ENCODE measurements at regions not wholly inside any gene's neighbourhood (a gene's known extent, or its start where the extent isn't known, plus 50 kb on each side); places are given as distances from the start of the nearest gene placed in this dataset.

- H3K27me3 ChIP-seq, result no peaks in the 10 kb centered on the region
- H3K36me3 ChIP-seq (ENCODE audit: low read depth, missing control alignments), result no peaks in the 10 kb centered on the region
- no peak overlapping the region for H3K4me3 ChIP-seq
- H3K27ac ChIP-seq, result no peak overlapping the region
- TF ChIP-seq, protein P1, sequence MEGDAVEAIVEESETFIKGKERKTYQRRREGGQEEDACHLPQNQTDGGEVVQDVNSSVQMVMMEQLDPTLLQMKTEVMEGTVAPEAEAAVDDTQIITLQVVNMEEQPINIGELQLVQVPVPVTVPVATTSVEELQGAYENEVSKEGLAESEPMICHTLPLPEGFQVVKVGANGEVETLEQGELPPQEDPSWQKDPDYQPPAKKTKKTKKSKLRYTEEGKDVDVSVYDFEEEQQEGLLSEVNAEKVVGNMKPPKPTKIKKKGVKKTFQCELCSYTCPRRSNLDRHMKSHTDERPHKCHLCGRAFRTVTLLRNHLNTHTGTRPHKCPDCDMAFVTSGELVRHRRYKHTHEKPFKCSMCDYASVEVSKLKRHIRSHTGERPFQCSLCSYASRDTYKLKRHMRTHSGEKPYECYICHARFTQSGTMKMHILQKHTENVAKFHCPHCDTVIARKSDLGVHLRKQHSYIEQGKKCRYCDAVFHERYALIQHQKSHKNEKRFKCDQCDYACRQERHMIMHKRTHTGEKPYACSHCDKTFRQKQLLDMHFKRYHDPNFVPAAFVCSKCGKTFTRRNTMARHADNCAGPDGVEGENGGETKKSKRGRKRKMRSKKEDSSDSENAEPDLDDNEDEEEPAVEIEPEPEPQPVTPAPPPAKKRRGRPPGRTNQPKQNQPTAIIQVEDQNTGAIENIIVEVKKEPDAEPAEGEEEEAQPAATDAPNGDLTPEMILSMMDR (IDR thresholded peaks at IDR 0.05), result no peak
- no peak for TF ChIP-seq POLR2A (IDR thresholded peaks at IDR 0.05)
- no peak for DNase-seq
- H3K9me3 ChIP-seq, result no peaks in the 10 kb centered on the region
- no peaks in the 10 kb centered on the region for H3K4me1 ChIP-seq
- intact Hi-C loops (cut with DNase I; ENCODE audit: low total_unique reads), result no loop called here
- 71 to 78% methylated on average over 2 of the region's 2 CpGs for WGBS, 2 donors
These were observed 97.7 kb upstream of the TOP3B start for GRCh38 chr22:22080270-22080669.

GRCh38 chr22:22079404-22080148, 97.0 kb upstream of the TOP3B start:
- WGBS, 2 donors, result 79 to 87% methylated on average over 6 of the region's 6 CpGs
- Histone ChIP-seq H3K27me3 (no peaks in the 10 kb centered on the region), H3K9me3 (no peaks in the 10 kb centered on the region), H3K36me3 (ENCODE audit: low read depth, missing control alignments) (no peaks in the 10 kb centered on the region), H3K27ac (no peak overlapping the region), H3K4me1 (no peaks in the 10 kb centered on the region), H3K4me3 (no peak overlapping the region)
- no peak for TF ChIP-seq POLR2A (IDR thresholded peaks at IDR 0.05)
- TF ChIP-seq, protein P1 (IDR thresholded peaks at IDR 0.05), result no peak
- DNase-seq, result no peak
- intact Hi-C loops (cut with DNase I; ENCODE audit: low total_unique reads), result no loop called here

GRCh38 chr22:22078329-22078728, 95.7 kb upstream of the TOP3B start:
- no peak for DNase-seq
- TF ChIP-seq, protein P1 (IDR thresholded peaks at IDR 0.05), result no peak
- no peak for TF ChIP-seq POLR2A (IDR thresholded peaks at IDR 0.05)
- Histone ChIP-seq H3K4me1 (no peaks in the 10 kb centered on the region), H3K9me3 (no peaks in the 10 kb centered on the region), H3K27ac (no peak overlapping the region), H3K27me3 (no peaks in the 10 kb centered on the region), H3K36me3 (ENCODE audit: low read depth, missing control alignments) (no peaks in the 10 kb centered on the region), H3K4me3 (no peak overlapping the region)
- intact Hi-C loops (cut with DNase I; ENCODE audit: low total_unique reads), result no loop called here
- 44 to 96% methylated on average over 1 of the region's 1 CpG for WGBS, 2 donors

DNA sequence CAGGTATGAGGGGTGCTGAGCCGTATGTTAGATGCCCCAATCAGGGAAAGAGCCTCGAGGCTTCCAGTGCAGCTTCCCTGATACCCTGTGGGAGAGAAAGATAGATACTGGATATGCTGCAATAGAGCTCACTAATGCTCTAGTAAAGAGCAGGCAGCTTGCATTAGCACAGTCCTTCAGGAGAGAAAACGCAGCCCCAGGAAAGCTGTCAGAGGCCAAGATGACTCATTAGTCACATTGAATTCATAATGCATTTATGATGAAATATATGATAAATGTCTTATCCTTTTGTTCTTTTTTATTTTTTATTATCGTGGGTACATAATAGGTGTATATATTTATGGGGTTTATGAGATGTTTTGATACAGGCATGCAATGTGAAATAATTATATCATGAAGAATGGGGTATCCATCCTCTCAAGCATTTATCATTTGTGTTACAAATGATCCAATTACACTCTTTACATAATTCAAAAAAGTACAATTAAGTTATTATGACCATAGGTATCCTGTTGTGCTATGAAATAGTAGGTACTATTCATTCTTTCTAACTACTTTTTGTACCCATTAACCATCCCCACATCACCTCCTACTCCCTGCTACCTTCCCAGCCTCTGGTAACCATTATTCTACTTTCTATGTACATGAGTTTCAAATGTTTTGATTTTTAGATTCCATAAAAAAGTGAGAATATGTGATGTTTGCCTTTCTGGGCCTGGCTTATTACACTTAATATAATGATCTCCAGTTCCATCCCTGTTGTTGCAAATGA, 94.5 kb upstream of the TOP3B start:
- H3K9me3 ChIP-seq, result no peaks in the 10 kb centered on the region
- H3K4me3 ChIP-seq, result no peak overlapping the region
- H3K4me1 ChIP-seq, result no peaks in the 10 kb centered on the region
- H3K36me3 ChIP-seq (ENCODE audit: low read depth, missing control alignments), result no peaks in the 10 kb centered on the region
- DNase-seq, result no peak
- TF ChIP-seq, protein P1 (IDR thresholded peaks at IDR 0.05), result no peak
- no peak for TF ChIP-seq POLR2A (IDR thresholded peaks at IDR 0.05)
- H3K27me3 ChIP-seq, result no peaks in the 10 kb centered on the region
- WGBS, 2 donors, result 71 to 77% methylated on average over 4 of the region's 4 CpGs
- intact Hi-C loops (cut with DNase I; ENCODE audit: low total_unique reads), result no loop called here
- no peak overlapping the region for H3K27ac ChIP-seq

Data from testis (tissue), 2 donors.